HG03159 (cell line): ENCODE measurements at regions not wholly inside any gene's neighbourhood (a gene's known extent, or its start where the extent isn't known, plus 50 kb on each side); places are given as distances from the start of the nearest gene placed in this dataset.

ENCODE experiments used
- ATAC-seq: cut with Tn5 transposase; IDR thresholded peaks from one replicate; pipeline ENCODE4 v1.9.1; 2021; ENCODE audit warnings: mild to moderate bottlenecking, moderate library complexity; ENCODE audit not compliant: unreplicated experiment

DNA sequence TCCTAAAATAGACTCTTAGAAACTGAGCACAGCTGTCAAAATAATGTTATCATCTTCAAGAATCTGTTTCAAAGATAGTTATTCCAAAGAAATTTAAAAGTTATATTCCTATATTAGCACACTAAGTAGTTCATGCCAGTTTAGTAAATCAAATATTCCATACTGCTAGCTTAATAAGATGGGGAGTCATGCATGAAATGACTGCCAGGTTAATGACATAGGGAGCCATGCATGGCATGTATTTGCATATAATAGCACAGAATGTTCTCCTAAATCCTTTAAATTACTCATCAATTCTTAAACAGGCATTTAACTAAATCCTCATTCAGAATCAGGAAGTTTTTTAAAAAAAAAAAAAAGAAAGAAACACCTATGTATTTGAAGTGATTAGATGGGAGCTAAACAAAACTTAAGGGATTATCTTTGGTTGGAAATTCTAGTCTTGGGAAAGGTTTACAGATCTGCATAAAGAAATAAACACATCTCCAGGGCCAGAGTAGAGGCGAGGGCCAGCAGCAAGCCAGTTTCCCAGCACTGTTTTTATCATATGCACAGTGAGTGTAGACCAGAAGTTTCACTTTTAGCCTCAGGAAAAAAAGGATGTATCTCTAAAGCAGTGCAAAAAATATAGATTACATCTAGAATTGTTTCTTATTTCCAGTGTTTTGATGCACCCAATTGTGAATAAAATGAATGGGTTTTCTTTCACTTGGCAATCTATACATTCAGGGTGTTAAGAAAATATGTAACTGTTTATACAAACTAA lies 366.4 kb upstream of the AGTR1 start:
- ATAC-seq, result no peak

DNA sequence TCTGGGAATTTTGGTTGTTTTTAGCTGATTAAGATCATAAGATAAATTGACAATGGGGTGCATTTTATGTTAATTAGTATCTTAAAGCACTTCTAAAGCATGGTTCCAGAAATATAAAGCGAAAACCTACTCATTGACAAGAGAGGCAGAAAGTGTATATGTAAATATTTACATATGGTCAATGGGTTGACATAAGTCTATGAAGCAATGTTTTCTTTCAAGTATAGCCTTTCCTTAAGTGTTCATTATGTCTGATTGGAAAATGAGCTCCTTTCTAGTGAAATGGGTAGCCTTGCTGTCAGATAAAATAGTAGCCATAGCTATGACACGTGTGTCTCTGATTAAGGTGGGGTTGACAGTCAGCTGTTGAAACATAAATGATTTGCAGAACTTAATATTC lies 365.2 kb upstream of the AGTR1 start:
- no peak for ATAC-seq

DNA sequence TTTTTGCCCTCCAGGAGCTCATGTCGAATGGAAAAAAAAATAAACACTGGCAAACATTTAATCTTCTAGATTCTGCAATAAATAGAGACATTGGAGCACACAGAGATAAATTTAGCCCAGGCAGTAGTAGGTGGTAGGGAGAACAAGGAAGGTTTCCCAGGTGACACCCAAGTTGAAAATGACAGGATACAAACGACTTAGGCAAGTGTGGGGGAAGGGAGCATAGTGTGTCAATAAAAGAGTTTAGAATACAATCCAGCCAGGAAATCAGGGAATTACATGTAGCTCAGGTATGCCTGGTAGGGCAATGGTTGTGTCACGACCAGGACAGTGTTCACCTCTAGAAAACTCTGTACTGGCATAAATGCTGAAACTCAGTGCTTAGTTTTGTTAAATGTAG lies 364.6 kb upstream of the AGTR1 start:
- no peak for ATAC-seq

DNA sequence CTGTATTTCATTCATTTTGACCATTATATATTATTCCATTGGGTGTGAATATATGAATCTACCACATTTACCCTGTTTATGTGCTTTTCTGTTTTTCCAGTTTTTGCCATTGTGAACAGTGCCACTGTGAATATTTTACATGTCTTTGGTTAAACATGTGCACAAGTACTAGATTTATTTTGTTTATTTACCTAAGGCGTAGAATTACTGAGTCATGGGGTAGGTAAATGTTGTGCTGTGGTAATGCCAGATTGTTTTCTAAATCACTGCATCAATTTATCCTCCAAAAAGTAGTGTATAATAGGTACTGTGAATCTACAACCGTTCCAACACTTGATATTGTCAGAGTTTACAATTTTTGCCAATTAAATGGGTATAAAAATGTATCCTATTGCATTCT lies 362.1 kb upstream of the AGTR1 start:
- no peak for ATAC-seq

DNA sequence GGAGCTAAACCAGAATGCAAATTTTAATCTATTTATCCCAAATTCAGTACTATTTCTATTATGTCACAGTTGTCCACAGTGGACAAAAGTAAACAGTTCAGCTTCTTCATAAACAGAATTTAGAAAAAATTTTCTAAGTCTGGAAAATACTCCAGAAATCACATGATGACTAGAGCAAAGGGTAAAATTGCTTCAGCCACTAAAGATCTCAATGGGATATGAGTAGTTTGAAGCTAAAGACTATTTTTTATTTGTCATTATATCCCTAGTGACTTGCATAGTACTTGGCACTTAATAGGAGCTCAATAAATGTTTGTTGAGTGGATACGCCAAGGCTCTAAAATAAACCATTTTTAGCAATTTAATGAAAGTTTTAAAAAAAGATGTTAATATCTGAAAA lies 354.3 kb upstream of the AGTR1 start:
- ATAC-seq, result no peak

DNA sequence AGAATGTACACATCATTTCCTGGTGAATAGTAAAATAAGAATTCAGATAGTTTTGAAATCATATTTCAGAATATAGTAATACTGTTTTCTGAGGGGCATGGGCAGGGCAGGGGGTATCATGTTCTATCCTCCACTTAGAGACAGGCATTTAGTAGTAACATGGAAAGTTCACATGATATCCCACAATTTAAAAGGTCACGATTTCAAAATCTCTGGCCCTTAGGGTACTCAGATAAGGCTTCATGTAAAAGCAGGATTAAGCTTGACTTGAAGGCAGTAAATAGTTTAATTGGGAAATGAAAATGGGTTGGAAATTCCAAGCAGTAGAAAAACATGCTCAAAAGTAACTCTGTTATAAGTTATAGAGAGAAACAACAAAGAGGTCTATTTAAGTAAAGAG lies 353.2 kb upstream of the AGTR1 start:
- no peak for ATAC-seq

DNA sequence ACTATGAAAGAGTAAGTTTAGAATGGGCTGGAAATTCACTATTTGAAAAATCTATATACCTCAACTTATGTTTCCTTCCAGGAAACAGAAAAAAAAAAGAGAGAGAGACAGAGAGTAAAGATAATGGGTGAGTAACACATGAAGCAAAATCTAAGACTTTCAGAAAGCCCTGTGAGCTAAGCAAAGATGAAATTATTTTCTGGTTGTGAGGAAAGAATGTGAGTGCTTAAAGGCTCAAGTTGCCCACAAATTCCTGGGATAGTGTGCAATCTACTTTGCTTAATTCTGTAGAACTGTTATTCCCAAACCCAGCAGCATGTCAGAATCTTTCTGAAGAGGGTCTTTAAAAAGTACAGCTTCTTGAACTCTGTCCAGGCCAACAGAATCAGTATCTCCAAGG lies 337.7 kb upstream of the AGTR1 start:
- no peak for ATAC-seq

DNA sequence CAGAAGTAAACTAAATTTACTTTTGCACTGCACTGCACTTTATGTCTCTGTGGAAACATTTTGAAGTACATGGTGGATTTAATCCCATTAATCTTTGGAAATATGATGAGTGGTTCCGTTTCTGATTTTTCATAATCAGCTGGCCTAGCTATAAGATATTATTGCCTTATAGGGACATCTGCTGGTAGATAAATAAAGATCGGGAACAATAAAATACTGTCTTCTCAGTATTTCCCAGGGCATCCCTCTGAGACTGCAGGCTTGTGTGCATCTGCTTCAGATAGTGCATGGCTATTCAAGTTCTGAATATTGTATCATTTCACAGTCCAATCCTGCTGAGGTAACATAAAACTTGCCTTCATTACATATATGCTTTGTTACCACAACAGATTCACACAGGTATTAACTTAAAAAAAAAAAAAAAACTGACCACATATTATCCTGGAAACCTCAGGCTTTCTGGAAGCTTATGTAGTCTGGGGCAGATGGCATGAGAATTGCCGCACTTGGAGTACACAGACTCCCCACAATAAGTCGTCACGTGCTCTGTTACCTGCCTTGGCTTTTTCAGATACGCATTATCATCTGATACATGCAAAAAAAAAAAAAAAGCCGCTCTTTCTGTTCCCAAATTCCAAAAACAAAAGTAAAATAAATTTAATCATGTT lies 330.8 kb upstream of the AGTR1 start:
- ATAC-seq, result no peak

DNA sequence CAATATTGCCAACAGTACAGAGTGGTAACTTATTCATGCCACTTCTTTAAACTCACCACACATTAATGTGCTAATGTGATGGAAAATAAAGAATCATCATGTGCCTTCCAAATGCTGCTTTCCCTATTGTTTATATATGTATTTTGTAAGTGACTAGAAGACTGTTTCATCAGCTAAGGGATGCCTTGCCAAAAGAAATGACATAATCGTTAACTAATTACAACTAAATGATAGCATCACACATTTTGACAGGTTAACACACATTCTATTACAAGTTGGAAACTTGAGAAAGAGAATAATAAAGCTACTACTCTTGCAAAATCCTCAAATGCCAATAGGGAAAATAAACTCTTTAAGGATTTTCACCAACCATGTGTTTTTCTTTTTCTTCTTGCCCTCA lies 329.9 kb upstream of the AGTR1 start:
- no peak for ATAC-seq

DNA sequence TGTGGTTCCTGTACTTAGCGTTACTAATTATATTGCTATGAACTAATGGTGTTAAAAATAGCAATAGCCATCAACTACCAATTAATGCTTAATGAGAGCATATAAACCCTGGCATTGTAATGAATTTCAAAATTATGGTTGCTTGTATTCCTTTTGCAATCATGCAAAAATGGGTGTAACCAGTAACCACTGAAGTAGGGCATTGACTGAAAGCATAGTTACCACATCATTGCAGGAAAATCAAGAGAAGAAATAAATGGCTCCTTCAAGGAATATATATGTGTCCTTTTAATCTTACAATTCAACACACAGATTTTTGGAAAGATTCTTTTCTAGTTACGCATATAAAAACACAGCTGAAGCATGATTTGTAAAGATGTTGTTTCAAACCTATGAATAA lies 328.3 kb upstream of the AGTR1 start:
- no peak for ATAC-seq

DNA sequence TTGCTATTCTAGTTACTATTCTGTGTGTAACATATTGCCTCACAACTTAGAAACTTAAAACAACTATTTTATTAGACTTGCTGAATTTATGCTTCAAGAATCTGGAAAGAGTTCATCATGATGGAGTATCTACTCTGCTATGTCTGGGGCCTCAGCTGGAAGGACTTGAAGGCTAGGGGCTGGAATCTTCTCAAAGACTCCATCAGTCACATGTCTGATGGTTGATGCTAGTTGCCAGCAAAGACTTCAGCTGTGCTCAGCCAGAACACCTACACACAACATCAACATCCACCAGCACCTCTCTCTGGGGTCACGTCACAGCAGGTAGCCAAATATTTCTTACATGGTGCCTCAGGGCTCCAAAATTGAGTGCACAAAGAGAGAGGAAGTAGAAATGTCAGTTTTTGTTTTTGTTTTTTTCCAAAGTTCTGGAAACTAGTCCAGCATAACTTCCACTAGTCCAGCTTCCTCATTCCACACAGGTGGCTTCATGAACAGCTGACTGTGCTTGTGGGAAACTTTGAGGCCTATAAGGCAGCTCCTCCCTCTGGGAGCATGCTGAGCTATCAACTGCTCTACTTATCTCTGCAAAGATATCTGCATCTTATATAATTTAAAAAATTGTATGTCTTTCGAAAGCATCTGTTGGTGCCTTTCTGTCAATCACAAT lies 325.4 kb upstream of the AGTR1 start:
- ATAC-seq, result no peak

DNA sequence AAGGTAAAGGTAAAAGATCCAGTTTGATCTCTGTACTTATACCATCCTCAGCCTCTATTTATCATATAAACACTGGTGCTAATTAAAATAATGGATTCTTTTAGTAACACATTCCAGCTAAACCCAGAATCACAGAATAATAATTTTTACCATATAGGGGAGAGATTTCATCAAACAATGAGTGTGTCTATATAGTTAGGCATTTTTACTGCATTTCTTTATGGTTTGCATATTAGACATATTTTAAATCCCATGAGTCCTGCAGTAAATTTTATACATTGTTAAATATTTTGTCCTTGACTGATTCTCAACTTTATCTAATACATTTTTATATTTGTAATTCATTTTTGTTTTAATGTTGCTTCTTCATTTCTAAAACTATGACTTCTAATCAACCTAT lies 323.7 kb upstream of the AGTR1 start:
- no peak for ATAC-seq

DNA sequence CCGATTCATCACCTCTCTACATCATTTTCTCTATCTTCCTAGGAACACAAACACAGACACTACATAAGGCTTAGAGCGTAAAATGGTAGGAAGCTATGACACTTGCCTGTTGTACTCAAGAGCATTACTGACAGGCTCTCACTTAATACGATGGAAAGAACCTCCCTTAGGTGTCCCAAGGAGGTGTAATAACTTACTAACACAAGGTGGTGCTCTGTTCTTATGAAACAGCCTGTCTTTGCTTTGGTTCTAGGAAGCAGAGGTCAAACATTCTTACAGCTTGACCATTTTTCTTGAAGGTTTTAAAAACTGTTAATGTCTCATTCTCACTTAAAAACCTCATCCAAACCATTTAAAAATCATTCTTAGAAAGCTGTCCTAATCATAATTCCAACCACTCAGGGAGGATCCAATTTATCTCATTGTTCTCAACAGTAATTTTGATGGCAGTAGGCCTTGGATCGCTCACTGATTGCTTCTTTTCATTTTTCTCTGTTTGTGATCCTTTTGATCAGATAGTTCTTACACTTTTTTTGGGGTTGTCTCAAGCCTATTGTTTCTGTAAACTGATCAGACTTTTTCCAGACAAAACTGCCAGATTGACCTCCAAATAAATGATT lies 317.8 kb upstream of the AGTR1 start:
- ATAC-seq, result peak; percentile 89

DNA sequence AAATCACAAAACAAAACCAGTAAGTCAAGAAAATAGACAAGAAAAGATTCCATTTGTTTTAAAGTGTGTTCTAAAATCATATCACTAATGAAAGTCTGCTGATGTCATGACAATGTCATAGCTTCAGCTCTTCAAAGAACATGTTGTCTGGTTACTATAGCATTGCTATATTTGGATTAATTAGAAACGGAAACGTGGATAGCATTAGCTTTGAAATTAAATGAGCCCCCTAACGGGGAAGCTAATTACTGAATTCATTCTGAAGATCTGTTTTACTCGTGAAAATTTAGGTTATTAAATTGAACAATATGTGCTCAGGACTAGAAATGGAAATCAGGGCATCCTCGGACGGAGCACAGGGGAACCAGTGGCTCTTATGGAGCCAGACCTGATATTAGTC lies 316.7 kb upstream of the AGTR1 start:
- ATAC-seq, result no peak

DNA sequence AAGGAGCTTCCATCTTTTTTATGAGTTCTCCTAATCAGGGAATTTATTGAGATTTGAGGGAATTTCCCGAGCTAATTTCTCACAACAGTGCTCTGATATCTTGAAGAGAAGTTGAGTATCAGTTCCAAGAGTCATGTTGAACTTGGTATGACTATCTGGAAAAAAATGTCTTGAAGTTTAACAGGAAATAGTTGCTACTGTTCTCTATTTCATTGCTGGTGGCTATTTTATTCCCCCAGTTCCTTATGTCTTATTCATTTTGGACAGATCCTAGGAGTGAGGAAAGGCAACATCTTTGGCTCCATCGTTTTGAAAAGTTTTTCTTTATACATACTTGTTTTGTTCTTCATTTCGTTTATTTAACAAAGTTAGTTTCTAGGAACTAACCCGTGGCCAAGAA lies 307.8 kb upstream of the AGTR1 start:
- no peak for ATAC-seq

DNA sequence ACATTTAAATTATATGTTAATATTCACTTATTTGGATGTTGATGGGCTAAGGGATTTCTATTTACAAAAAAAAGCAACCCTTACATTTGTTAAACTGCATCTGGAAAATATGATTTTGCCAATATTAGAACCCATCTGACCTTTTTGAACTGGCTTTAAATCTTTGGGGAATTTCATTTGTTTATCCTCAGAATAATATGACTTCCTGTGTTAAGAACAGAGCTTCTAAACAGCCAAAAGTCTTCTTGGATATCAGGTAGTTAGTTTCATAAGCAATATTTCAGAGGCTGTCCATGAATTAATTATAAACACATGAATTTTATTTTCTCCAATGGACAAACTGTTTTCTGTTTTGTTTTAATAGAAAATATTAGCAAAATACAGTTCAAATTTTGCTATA lies 301.9 kb upstream of the AGTR1 start:
- no peak for ATAC-seq

DNA sequence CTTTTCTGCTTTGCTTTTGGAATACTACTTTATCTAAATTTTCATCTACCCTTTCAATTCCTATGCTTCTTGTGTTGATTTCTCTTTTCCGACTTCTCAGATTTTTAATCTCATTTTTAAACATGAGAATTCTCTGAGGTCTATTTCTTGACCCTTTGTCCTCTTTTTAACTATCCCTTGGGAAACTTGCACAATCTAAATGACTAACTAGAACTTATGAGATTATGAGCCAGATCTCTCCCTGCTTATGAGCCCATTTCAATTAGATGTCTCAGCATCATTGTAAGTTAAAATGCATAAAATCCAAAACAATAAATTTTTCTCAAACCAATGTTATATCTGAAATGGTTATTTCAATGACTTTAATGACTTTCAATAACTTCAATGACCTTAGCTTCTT lies 296.9 kb upstream of the AGTR1 start:
- ATAC-seq, result no peak

DNA sequence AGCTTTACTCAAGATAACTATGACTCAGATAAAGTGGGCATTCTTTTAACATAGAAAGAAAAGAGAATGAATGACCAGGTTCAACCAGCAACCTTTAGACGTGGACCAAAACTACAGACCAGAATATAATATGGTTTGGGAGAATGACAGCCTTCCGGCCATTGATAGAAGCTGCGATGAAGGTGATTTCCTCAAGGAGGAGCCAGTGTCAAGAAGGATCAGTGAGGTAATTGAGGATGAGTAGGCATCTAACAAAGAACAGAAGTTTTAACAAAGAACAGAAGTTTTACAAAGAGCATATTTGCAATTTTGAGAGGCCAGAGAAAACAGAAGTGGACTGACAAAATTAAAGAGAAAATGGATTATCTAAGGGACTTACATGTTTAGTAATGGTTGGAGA lies 289.0 kb upstream of the AGTR1 start:
- ATAC-seq, result no peak

DNA sequence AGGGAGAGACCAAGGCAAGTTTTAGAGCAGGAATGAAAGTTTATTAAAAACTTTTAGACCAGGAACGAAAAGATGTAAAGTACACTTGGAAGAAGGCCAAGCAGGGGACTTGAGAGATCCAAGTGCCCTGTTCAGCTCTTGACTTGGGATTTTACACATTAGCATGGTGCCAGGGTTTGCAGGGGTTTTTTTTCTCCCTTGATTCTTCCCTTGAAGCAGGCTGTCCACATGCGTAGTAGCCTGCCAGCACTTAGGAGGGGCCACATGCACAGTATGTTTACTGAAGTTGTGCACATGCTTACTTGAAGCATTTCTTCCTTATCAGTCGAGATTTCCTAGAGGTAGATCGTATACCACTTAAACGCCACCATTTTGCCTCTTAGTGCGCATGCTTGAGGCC lies 277.5 kb upstream of the AGTR1 start:
- ATAC-seq, result no peak

DNA sequence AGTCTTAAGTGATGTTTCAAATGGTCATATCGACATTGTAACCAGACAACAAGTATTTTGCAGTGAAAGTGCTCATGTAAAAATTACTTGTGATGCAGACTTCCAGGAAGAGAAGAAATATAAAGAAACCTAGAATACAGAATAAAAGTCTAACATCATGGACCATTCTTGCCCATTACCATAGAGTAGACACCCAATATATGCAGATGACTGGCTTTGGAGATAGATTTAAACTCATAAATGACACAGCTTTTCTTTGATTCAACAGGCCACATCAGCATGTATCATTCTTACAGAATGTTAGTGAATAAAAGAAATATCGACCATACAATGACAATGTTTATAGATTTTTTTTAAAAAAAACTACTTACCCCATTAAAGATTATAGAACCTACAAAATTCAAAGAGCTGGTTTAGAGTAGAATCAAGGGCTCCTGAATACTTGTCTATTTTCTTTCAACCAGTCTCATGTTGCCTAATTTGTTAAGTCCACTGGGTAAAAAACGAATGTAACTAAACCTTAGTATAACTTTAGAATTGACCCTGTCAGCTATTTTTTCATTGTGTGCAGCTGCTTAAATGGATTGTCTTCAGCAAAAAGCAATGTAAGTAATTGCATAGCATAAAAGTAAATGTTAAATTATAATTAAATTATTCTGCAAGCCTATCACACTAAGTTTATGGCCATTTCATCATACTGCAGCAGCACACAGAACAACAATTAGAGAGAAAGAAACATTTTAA lies 268.7 kb upstream of the AGTR1 start:
- ATAC-seq, result no peak

DNA sequence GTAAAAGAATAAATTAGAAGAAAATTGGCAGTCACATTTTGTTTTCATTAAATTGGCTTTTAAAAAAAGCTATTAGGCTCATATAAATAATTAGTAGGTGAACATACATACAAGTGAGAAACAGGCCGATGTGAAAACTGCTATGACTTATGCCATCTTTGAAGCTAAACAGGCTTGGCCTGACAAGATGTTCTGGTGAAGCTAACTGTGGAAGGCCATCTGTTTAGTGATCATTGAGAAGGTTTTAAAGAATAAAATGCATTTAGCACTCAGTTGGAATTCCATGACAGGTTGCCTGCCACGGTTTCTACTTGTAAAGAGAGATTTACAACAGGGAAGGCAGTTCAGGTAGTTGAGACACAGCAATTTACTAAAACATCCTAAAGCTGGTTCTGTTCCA lies 264.0 kb upstream of the AGTR1 start:
- ATAC-seq, result no peak
